Right lobe of liver (tissue), 4 donors: ENCODE measurements at regions not wholly inside any gene's neighbourhood (a gene's known extent, or its start where the extent isn't known, plus 50 kb on each side); places are given as distances from the start of the nearest gene placed in this dataset.

ENCODE experiments used
- CTCF ChIP-seq, 4 donors: fragments of 200-600 bp in 3 of 4; fragments of 450-650 bp in 1 of 4; IDR thresholded peaks; one replicate each; pipeline versions ENCODE4 v1.5.1 to v1.8.0; 2016 to 2022; ENCODE audit warnings: antibody characterized with exemption in 4 of 4, mild to moderate bottlenecking in 2 of 4
- POLR2A ChIP-seq: fragments of 450-650 bp; IDR thresholded peaks from one replicate; pipeline ENCODE4 v1.6.1; 2017; ENCODE audit warnings: antibody characterized with exemption, mild to moderate bottlenecking
- donor health status: DM: no; HTN: no; CAD: no.
- donor health status: DM: no; HTN: no; CAD: no.
- donor health status: DM: no; HTN: yes; CAD: no.

DNA sequence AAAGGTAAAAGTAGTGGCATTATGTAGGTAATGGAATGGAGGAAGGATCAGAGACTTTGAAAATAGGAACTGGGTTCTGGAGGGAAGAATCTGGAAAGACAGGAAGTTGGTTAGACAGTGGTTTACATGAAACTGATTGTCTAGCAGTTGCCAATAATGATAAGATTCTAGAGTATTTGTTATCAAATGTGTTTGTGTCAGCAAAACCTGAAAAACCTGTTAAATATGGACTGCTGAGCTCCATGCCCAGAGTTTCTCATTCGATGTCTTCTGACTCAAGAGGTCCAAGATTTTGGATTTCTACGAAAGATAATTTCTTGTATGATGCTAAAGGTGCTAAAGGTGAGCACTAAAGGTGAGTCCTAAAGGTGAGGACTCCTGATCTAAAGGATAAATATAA lies 515.0 kb upstream of the TUSC1 start:
- no peak for TF ChIP-seq CTCF (IDR thresholded peaks at IDR 0.05)
- no peak for TF ChIP-seq POLR2A
